Activated B cell treated with CpG ODN at 0.5 μM for 24 hours (primary cell): ENCODE measurements at regions not wholly inside any gene's neighbourhood (a gene's known extent, or its start where the extent isn't known, plus 50 kb on each side); places are given as distances from the start of the nearest gene placed in this dataset.

Experiments used
- ATAC-seq: fragments of 200-7000 bp; cut with Tn5 transposase; one replicate; pipeline ENCODE4 v1.10.0; 2021; ENCODE audit warnings: low read depth, mild to moderate bottlenecking, moderate library complexity
- CTCF ChIA-PET: fragments of 350-600 bp; sonication (Branson Sonifier 250); formaldehyde crosslinking; loops from one replicate; lab custom pipeline; 2021; ENCODE audit warnings: antibody characterized with exemption; lab: Charles Lee
- POLR2A ChIA-PET: fragments of 350-600 bp; sonication (Branson Sonifier 250); formaldehyde crosslinking; loops from one replicate; lab custom pipeline; 2021; ENCODE audit warnings: antibody characterized with exemption; lab: Charles Lee
- DNase-seq: peaks from one replicate; pipeline ENCODE4 v3.0.0; 2022
- H3K27ac Mint-ChIP-seq: one replicate; pipeline ENCODE4 v1.8.0; 2020; ENCODE audit warnings: mixed read lengths
- H3K27me3 Mint-ChIP-seq: one replicate; pipeline ENCODE4 v1.8.0; 2021; ENCODE audit warnings: mixed read lengths
- H3K36me3 Mint-ChIP-seq: one replicate; pipeline ENCODE4 v1.8.0; 2021; ENCODE audit warnings: low read depth, mixed read lengths
- H3K4me1 Mint-ChIP-seq: one replicate; pipeline ENCODE4 v1.8.0; 2021; ENCODE audit warnings: mixed read lengths
- H3K4me3 Mint-ChIP-seq: one replicate; pipeline ENCODE4 v1.8.0; 2020; ENCODE audit warnings: mild to moderate bottlenecking, mixed read lengths
- H3K9me3 Mint-ChIP-seq: one replicate; pipeline ENCODE4 v1.8.0; 2020; ENCODE audit warnings: mixed read lengths
- CTCF ChIP-seq: fragments of 200-600 bp; IDR thresholded peaks from one replicate; pipeline ENCODE4 v1.8.0; 2022; ENCODE audit warnings: antibody characterized with exemption, mild to moderate bottlenecking
- intact Hi-C: fragments of 100-400 bp; cut with micrococcal nuclease; formaldehyde crosslinking; loops from one replicate; pipeline ENCODE4 v1.15.1; 2024

- Mint-ChIP-seq H3K36me3 (no peaks in the 10 kb centered on the region), H3K9me3 (no peaks in the 10 kb centered on the region), H3K27me3 (peaks cover 16% of the 10 kb centered on the region), H3K4me1 (peaks cover 12% of the 10 kb centered on the region), H3K4me3 (peak overlapping the region; percentile 76), H3K27ac (no peak overlapping the region)
- DNase-seq (peak; percentile 73), ATAC-seq (peak; percentile 95)
- POLR2A ChIA-PET: no interaction called here
- TF ChIP-seq CTCF: peak; percentile 17
- CTCF ChIA-PET: interaction anchor here (0.8 to 3.0 kb wide), 16 partner anchors 8 to 545 kb away, joined by 3 to 32 read pairs (median 4); no protein-coding TSS in a partner anchor
- intact Hi-C loops: loop anchor here (1.0 to 2.0 kb wide), 5 partner anchors 66 to 546 kb away; no protein-coding TSS in a partner anchor
These were observed 73.4 kb upstream of the KCNMA1 start for GRCh38 chr10:77710759-77711682.

GRCh38 chr10:77710081-77710551 lies 72.5 kb upstream of the KCNMA1 start:
- Mint-ChIP-seq H3K4me1 (peaks cover 12% of the 10 kb centered on the region), H3K27ac (no peak overlapping the region), H3K36me3 (no peaks in the 10 kb centered on the region), H3K9me3 (no peaks in the 10 kb centered on the region), H3K4me3 (peak overlapping the region; percentile 76), H3K27me3 (peaks cover 16% of the 10 kb centered on the region)
- intact Hi-C loops: loop anchor here (2.0 kb wide), 3 partner anchors 65 to 545 kb away; no protein-coding TSS in a partner anchor
- no peak for TF ChIP-seq CTCF
- ATAC-seq (peak; percentile 36), DNase-seq (no peak)
- CTCF ChIA-PET: interaction anchor here (1.0 to 3.0 kb wide), 4 partner anchors 8 to 537 kb away, joined by 3 to 32 read pairs (median 10); no protein-coding TSS in a partner anchor
- POLR2A ChIA-PET: no interaction called here

GRCh38 chr10:77707570-77707969 lies 70.0 kb upstream of the KCNMA1 start:
- ATAC-seq (no peak), DNase-seq (no peak)
- Mint-ChIP-seq H3K27ac (no peak overlapping the region), H3K27me3 (peaks cover 10% of the 10 kb centered on the region), H3K36me3 (no peaks in the 10 kb centered on the region), H3K9me3 (no peaks in the 10 kb centered on the region), H3K4me1 (peaks cover 12% of the 10 kb centered on the region), H3K4me3 (no peak overlapping the region)
- CTCF ChIA-PET: interaction anchor here (1.2 kb wide), 1 partner anchor 542 kb away, joined by 3 read pairs; no protein-coding TSS in a partner anchor
- POLR2A ChIA-PET: no interaction called here
- no peak for TF ChIP-seq CTCF
- intact Hi-C loops: no loop called here

GRCh38 chr10:77702166-77702565 lies 64.6 kb upstream of the KCNMA1 start:
- Mint-ChIP-seq H3K4me1 (peaks cover 11% of the 10 kb centered on the region), H3K4me3 (no peak overlapping the region), H3K36me3 (no peaks in the 10 kb centered on the region), H3K27me3 (no peaks in the 10 kb centered on the region), H3K9me3 (no peaks in the 10 kb centered on the region), H3K27ac (no peak overlapping the region)
- no peak for TF ChIP-seq CTCF
- ChIA-PET POLR2A (no interaction called here), CTCF (interaction anchor here (3.5 kb wide), 1 partner anchor 9 kb away, joined by 14 read pairs; no protein-coding TSS in a partner anchor)
- DNase-seq (no peak), ATAC-seq (no peak)
- intact Hi-C loops: no loop called here

GRCh38 chr10:77700086-77700485 lies 62.5 kb upstream of the KCNMA1 start:
- Mint-ChIP-seq H3K36me3 (no peaks in the 10 kb centered on the region), H3K4me1 (peaks cover 11% of the 10 kb centered on the region), H3K27ac (no peak overlapping the region), H3K27me3 (no peaks in the 10 kb centered on the region), H3K9me3 (no peaks in the 10 kb centered on the region), H3K4me3 (no peak overlapping the region)
- ATAC-seq (no peak), DNase-seq (no peak)
- no peak for TF ChIP-seq CTCF
- ChIA-PET POLR2A (no interaction called here), CTCF (interaction anchor here (3.5 kb wide), 1 partner anchor 11 kb away, joined by 14 read pairs; no protein-coding TSS in a partner anchor)
- intact Hi-C loops: no loop called here
